ENCODE measurements at regions not wholly inside any gene's neighbourhood (a gene's known extent, or its start where the extent isn't known, plus 50 kb on each side); places are given as distances from the start of the nearest gene placed in this dataset.

DNA sequence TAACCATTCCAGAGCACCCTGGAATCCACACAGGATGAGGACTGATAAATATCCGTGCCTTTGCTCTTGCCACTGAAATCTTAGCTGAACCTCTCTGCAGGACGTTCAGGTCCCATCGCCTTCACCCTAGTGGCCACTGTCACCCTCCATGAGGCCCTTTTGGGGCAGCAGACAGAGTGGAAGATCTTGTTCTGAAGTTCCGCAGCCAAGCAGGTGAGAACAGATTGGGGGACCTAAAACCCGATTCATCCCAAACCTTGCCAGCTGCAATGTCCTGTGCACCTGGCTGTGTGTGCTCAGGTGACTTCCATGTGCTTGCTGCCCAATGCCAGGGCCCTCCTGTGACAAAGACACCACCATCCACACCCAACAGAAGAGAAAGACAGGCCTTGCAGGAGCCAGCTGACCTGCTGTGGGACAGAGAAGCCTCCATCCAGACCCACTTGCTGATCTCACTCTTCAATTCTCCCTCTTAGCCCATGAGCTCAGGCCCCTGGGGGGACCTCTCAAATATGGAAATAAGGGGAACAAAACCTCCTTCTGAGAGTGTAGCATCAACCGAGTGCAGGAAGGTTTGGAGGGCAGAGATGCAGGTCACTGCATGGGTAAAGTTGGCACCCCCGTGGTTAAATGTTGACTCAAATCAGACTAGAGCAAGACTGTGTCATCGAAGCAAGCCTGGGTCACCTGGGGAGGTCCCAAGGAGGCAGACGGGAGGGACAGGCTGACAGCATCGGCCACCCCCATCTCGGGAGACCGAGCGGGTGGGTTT, 308.7 kb upstream of the DIO3 start:
- TF ChIP-seq, protein P1, sequence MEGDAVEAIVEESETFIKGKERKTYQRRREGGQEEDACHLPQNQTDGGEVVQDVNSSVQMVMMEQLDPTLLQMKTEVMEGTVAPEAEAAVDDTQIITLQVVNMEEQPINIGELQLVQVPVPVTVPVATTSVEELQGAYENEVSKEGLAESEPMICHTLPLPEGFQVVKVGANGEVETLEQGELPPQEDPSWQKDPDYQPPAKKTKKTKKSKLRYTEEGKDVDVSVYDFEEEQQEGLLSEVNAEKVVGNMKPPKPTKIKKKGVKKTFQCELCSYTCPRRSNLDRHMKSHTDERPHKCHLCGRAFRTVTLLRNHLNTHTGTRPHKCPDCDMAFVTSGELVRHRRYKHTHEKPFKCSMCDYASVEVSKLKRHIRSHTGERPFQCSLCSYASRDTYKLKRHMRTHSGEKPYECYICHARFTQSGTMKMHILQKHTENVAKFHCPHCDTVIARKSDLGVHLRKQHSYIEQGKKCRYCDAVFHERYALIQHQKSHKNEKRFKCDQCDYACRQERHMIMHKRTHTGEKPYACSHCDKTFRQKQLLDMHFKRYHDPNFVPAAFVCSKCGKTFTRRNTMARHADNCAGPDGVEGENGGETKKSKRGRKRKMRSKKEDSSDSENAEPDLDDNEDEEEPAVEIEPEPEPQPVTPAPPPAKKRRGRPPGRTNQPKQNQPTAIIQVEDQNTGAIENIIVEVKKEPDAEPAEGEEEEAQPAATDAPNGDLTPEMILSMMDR (conservative IDR thresholded peaks at IDR 0.05; ENCODE audit: low read depth, low read length), result no peak
- no peak for TF ChIP-seq EZH2 (IDR thresholded peaks at IDR 0.05; ENCODE audit: borderline replicate concordance, low read depth, low read length, poor library complexity, severe bottlenecking)

Data from A673 (cell line).